ENCODE measurements at regions not wholly inside any gene's neighbourhood (a gene's known extent, or its start where the extent isn't known, plus 50 kb on each side); places are given as distances from the start of the nearest gene placed in this dataset.

DNA sequence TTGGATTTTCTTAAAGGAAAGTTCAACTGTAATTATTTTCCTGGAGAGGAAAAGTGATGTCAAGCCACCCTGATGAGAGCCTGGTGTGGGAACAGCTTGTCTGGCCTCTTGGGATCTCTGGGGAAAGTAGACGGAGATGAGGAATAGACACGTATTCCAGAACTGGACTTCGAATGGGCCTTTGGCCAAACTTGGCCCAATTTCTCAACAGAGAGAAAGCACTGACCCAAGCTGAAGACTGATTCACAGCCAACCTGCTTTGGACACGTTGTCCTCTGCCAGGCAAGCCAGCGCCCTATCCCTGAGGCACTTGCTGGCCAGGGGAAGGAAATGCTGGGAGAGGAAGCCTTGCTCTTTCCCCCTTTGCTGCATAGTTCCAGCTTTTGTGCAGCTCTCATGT, 70.8 kb upstream of the CTAGE1 start:
- no peak overlapping the region for H3K4me2 ChIP-seq (replicated peaks; ENCODE audit: extremely low read depth, low read length, poor library complexity, severe bottlenecking)
- no peaks in the 10 kb centered on the region for H3K36me3 Mint-ChIP-seq
- H3K4me3 Mint-ChIP-seq, result no peak overlapping the region
- no peaks in the 10 kb centered on the region for H3K4me1 Mint-ChIP-seq
- H3K4me1 ChIP-seq (ENCODE audit: control insufficient read depth in 1 of 2, insufficient read depth in 2 of 2, low read length in 2 of 2), result no peaks in the 10 kb centered on the region
- peaks cover 0 to 7% of the 10 kb centered on the region in 2 donors for H3K9me3 ChIP-seq (replicated peaks in 1 of 2; ENCODE audit: control insufficient read depth in 1 of 2, insufficient read depth in 1 of 2, low read length in 2 of 2)
- H3K79me2 ChIP-seq (ENCODE audit: insufficient read depth, low read length), result no peaks in the 10 kb centered on the region
- peaks cover 0 to 12% (median 3%) of the 10 kb centered on the region in 7 donors for H3K9me3 Mint-ChIP-seq
- H3K27ac ChIP-seq (ENCODE audit: low read depth in 1 of 2, low read length in 2 of 2), result no peak overlapping the region
- peak overlapping the region in 1 of 7 donors; percentile 4 for H3K27ac Mint-ChIP-seq
- H3K27me3 Mint-ChIP-seq (ENCODE audit: low read depth in 3 of 3), result peaks cover 0 to 3% (median 0%) of the 10 kb centered on the region in 3 donors
- TF ChIP-seq, protein P1, sequence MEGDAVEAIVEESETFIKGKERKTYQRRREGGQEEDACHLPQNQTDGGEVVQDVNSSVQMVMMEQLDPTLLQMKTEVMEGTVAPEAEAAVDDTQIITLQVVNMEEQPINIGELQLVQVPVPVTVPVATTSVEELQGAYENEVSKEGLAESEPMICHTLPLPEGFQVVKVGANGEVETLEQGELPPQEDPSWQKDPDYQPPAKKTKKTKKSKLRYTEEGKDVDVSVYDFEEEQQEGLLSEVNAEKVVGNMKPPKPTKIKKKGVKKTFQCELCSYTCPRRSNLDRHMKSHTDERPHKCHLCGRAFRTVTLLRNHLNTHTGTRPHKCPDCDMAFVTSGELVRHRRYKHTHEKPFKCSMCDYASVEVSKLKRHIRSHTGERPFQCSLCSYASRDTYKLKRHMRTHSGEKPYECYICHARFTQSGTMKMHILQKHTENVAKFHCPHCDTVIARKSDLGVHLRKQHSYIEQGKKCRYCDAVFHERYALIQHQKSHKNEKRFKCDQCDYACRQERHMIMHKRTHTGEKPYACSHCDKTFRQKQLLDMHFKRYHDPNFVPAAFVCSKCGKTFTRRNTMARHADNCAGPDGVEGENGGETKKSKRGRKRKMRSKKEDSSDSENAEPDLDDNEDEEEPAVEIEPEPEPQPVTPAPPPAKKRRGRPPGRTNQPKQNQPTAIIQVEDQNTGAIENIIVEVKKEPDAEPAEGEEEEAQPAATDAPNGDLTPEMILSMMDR (IDR thresholded peaks at IDR 0.05), result no peak
- no peaks in the 10 kb centered on the region for H3K36me3 ChIP-seq (replicated peaks in 1 of 2; ENCODE audit: control insufficient read depth in 1 of 2, insufficient read depth in 2 of 2, low read length in 2 of 2)
- no peak for DNase-seq
- WGBS (ENCODE audit: insufficient coverage), result 88% methylated on average over 2 of the region's 5 CpGs
- intact Hi-C loops (cut with micrococcal nuclease), result no loop called here
- H3K4me3 ChIP-seq (replicated peaks in 1 of 3; ENCODE audit: low read depth in 2 of 3, low read length in 3 of 3), result no peak overlapping the region
- no peaks in the 10 kb centered on the region for H4K20me1 ChIP-seq (ENCODE audit: insufficient read depth, low read length)
- H2AFZ ChIP-seq (ENCODE audit: insufficient read depth, low read depth, low read length, poor library complexity, severe bottlenecking), result no peak overlapping the region
- no peaks in the 10 kb centered on the region for H3K27me3 ChIP-seq (ENCODE audit: control insufficient read depth in 2 of 2, insufficient read depth in 2 of 2, low read length in 2 of 2)
- no peak overlapping the region for H3K9ac ChIP-seq (ENCODE audit: insufficient read depth, low read length, poor library complexity, severe bottlenecking)

DNA sequence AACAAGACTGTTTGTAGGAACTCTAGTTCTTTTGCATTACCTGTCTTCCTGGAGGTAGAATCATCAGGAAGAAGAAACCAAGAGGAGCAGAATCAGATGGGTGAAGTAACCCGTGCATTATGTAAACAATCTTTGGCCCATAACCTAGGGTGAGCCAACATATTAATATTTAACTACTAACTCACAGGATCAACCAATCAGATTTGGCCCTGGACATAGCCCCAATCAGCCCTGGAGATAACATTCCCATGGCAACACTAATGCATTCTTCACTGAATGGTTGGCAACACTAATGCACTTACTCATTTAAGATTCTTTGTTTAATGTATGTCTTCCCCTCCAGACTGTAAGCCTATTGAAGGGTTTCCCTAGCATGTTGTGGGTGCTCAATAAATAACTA, 72.0 kb upstream of the CTAGE1 start:
- no peak overlapping the region for H3K27ac ChIP-seq (ENCODE audit: low read depth in 1 of 2, low read length in 2 of 2)
- H3K4me2 ChIP-seq (replicated peaks; ENCODE audit: extremely low read depth, low read length, poor library complexity, severe bottlenecking), result no peak overlapping the region
- no peaks in the 10 kb centered on the region for H4K20me1 ChIP-seq (ENCODE audit: insufficient read depth, low read length)
- no peaks in the 10 kb centered on the region for H3K36me3 Mint-ChIP-seq
- no peaks in the 10 kb centered on the region for H3K27me3 ChIP-seq (ENCODE audit: control insufficient read depth in 2 of 2, insufficient read depth in 2 of 2, low read length in 2 of 2)
- H3K4me3 Mint-ChIP-seq, result no peak overlapping the region
- TF ChIP-seq, protein P1 (IDR thresholded peaks at IDR 0.05), result no peak
- no peaks in the 10 kb centered on the region for H3K4me1 Mint-ChIP-seq
- no peak overlapping the region for H3K4me3 ChIP-seq (replicated peaks in 1 of 3; ENCODE audit: low read depth in 2 of 3, low read length in 3 of 3)
- DNase-seq, result no peak
- no peak overlapping the region for H3K27ac Mint-ChIP-seq
- WGBS (ENCODE audit: insufficient coverage), result no CpG with 5 or more reads among the region's 1 CpG
- peaks cover 0 to 3% (median 0%) of the 10 kb centered on the region in 3 donors for H3K27me3 Mint-ChIP-seq (ENCODE audit: low read depth in 3 of 3)
- no peak overlapping the region for H2AFZ ChIP-seq (ENCODE audit: insufficient read depth, low read depth, low read length, poor library complexity, severe bottlenecking)
- peaks cover 0 to 15% (median 3%) of the 10 kb centered on the region in 7 donors for H3K9me3 Mint-ChIP-seq
- no peaks in the 10 kb centered on the region for H3K79me2 ChIP-seq (ENCODE audit: insufficient read depth, low read length)
- H3K9me3 ChIP-seq (replicated peaks in 1 of 2; ENCODE audit: control insufficient read depth in 1 of 2, insufficient read depth in 1 of 2, low read length in 2 of 2), result peaks cover 0 to 11% of the 10 kb centered on the region in 2 donors
- no peaks in the 10 kb centered on the region for H3K4me1 ChIP-seq (ENCODE audit: control insufficient read depth in 1 of 2, insufficient read depth in 2 of 2, low read length in 2 of 2)
- intact Hi-C loops (cut with micrococcal nuclease), result no loop called here
- H3K9ac ChIP-seq (ENCODE audit: insufficient read depth, low read length, poor library complexity, severe bottlenecking), result no peak overlapping the region
- no peaks in the 10 kb centered on the region for H3K36me3 ChIP-seq (replicated peaks in 1 of 2; ENCODE audit: control insufficient read depth in 1 of 2, insufficient read depth in 2 of 2, low read length in 2 of 2)

Measured in CD14-positive monocyte (primary cell).